Thyroid gland (tissue), 4 donors: ENCODE measurements at regions not wholly inside any gene's neighbourhood (a gene's known extent, or its start where the extent isn't known, plus 50 kb on each side); places are given as distances from the start of the nearest gene placed in this dataset.

Source experiments
- DNase-seq, 2 donors: peaks; one replicate each; pipeline ENCODE4 v3.0.0-alpha.2; 2019
- H3K27ac ChIP-seq, 3 donors: fragments of 200-600 bp; sonication (generic); 1 replicate in 2 of 3; 2 replicates in 1 of 3; pipeline ENCODE4 v1.5.1; 2016 to 2019; ENCODE audit warnings: mild to moderate bottlenecking in 1 of 3, moderate library complexity in 1 of 3
- H3K27me3 ChIP-seq: fragments of 200-600 bp; sonication (generic); one replicate; pipeline ENCODE4 v1.5.1; 2019
- H3K36me3 ChIP-seq, 2 donors: fragments of 200-600 bp; sonication (generic); one replicate each; pipeline ENCODE4 v1.5.1; 2016 to 2019
- H3K4me1 ChIP-seq, 2 donors: fragments of 200-600 bp; sonication (generic); one replicate each; pipeline ENCODE4 v1.5.1; 2017 to 2019
- H3K4me3 ChIP-seq, 3 donors: fragments of 200-600 bp; sonication (generic); replicated peaks in 1 of 3; 1 replicate in 2 of 3; 2 replicates in 1 of 3; pipeline ENCODE4 v1.5.1; 2016; ENCODE audit warnings: mild to moderate bottlenecking in 1 of 3
- H3K9me3 ChIP-seq: fragments of 200-600 bp; sonication (generic); one replicate; pipeline ENCODE4 v1.5.1; 2017
- POLR2A ChIP-seq, 2 donors: fragments of 450-650 bp; IDR thresholded peaks; one replicate each; pipeline ENCODE4 v1.6.1; 2017; ENCODE audit warnings: antibody characterized with exemption in 2 of 2, mild to moderate bottlenecking in 2 of 2, moderate library complexity in 1 of 2
- WGBS, 2 donors: methylation state at CpG; one replicate each; pipeline ENCODE4 v1.1.5; 2017; 5-methylcytosine and 5-hydroxymethylcytosine counted together
- intact Hi-C: fragments of 100-400 bp; cut with DNase I; formaldehyde crosslinking; loops from one replicate; pipeline ENCODE4 v1.15.1; 2023
- TF ChIP-seq, protein P1 (sequence below), 6 experiments: fragments of 200-600 bp in 3 of 6; fragments of 450-650 bp in 3 of 6; sonication (generic) in 3 of 6; IDR thresholded peaks; one replicate each; pipeline ENCODE4 v1.5.1; 2016 to 2019; ENCODE audit warnings: antibody characterized with exemption in 6 of 6, mild to moderate bottlenecking in 2 of 6, inconsistent platforms in 1 of 6, moderate library complexity in 1 of 6

DNA sequence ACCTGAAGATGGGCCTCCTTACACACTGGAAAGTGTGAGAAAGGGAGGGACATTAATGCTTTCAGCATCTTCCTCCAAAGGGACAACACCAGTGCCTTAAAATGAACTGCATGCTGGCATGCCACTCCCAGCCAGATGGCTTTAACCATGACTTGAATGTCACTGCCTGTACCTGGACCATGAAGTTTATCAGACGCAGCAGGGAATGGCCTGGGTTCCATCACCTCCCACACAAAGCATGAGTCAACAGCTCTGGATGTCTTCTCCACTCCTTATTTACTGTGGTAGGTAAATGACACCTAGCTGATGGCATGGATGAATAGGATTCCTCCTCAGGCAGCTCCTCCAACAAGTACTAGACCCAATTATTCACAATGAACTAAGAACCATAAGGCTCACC, 645.6 kb downstream of the SOX5 start:
- no peak for DNase-seq
- no peaks in the 10 kb centered on the region for H3K36me3 ChIP-seq
- no peak overlapping the region for H3K4me3 ChIP-seq
- H3K9me3 ChIP-seq, result no peaks in the 10 kb centered on the region
- no peak overlapping the region for H3K27ac ChIP-seq
- H3K4me1 ChIP-seq, result no peaks in the 10 kb centered on the region
- no peaks in the 10 kb centered on the region for H3K27me3 ChIP-seq
- 72 to 77% methylated on average over 1 of the region's 1 CpG for WGBS, 2 donors
- intact Hi-C loops, result no loop called here
- TF ChIP-seq POLR2A (IDR thresholded peaks at IDR 0.05), result no peak
- TF ChIP-seq, protein P1, sequence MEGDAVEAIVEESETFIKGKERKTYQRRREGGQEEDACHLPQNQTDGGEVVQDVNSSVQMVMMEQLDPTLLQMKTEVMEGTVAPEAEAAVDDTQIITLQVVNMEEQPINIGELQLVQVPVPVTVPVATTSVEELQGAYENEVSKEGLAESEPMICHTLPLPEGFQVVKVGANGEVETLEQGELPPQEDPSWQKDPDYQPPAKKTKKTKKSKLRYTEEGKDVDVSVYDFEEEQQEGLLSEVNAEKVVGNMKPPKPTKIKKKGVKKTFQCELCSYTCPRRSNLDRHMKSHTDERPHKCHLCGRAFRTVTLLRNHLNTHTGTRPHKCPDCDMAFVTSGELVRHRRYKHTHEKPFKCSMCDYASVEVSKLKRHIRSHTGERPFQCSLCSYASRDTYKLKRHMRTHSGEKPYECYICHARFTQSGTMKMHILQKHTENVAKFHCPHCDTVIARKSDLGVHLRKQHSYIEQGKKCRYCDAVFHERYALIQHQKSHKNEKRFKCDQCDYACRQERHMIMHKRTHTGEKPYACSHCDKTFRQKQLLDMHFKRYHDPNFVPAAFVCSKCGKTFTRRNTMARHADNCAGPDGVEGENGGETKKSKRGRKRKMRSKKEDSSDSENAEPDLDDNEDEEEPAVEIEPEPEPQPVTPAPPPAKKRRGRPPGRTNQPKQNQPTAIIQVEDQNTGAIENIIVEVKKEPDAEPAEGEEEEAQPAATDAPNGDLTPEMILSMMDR (IDR thresholded peaks at IDR 0.05), result no peak

DNA sequence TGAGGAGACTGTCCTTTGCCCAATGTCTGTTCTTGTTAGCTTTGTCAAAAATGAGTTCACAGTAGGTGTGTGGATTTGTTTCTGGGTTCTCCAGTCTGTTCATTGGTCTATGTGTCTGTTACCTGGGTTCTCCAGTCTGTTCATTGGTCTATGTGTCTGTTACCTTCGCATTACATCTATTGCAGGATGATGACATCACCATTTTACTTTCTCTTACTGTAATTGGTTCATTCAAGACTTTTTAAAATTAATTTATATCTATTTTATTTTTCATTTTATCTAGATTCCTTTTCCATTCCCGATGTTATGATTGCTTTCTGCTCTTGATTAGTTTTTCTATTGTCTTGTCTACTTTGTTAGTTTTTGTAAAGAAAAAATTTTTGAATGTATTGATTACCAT, 615.5 kb downstream of the SOX5 start:
- no peaks in the 10 kb centered on the region for H3K27me3 ChIP-seq
- H3K27ac ChIP-seq, result no peak overlapping the region
- WGBS, 2 donors, result 90 to 93% methylated on average over 2 of the region's 2 CpGs
- no peaks in the 10 kb centered on the region for H3K36me3 ChIP-seq
- TF ChIP-seq, protein P1 (IDR thresholded peaks at IDR 0.05), result no peak
- TF ChIP-seq POLR2A (IDR thresholded peaks at IDR 0.05), result no peak
- no peak for DNase-seq
- intact Hi-C loops, result no loop called here
- H3K4me3 ChIP-seq, result no peak overlapping the region
- no peaks in the 10 kb centered on the region for H3K4me1 ChIP-seq
- no peaks in the 10 kb centered on the region for H3K9me3 ChIP-seq

DNA sequence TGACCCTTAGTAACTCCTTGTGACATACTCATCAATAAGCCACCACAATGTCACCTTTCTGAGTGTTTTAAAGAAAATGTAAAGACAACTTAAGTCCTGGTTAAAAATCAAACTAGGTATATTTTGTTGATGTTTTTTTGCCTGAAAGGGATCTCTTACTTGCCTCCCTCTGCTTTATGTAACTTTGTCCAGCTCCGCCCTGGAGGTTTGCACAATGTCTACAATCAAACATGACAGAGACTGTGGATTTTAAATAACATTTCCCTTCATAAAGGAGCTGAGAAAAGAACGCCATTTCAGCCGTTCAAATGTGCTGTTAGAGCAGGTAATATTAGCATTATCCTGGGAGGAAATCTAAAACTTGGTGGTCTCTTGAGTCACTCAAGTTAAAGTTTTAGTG, 613.9 kb downstream of the SOX5 start:
- DNase-seq, result no peak
- WGBS, 2 donors, result 83 to 88% methylated on average over 3 of the region's 3 CpGs
- H3K27ac ChIP-seq, result no peak overlapping the region
- H3K4me3 ChIP-seq, result no peak overlapping the region
- H3K9me3 ChIP-seq, result no peaks in the 10 kb centered on the region
- H3K27me3 ChIP-seq, result no peaks in the 10 kb centered on the region
- intact Hi-C loops, result no loop called here
- H3K4me1 ChIP-seq, result no peaks in the 10 kb centered on the region
- no peak for TF ChIP-seq POLR2A (IDR thresholded peaks at IDR 0.05)
- TF ChIP-seq, protein P1 (IDR thresholded peaks at IDR 0.05), result no peak
- H3K36me3 ChIP-seq, result no peaks in the 10 kb centered on the region

DNA sequence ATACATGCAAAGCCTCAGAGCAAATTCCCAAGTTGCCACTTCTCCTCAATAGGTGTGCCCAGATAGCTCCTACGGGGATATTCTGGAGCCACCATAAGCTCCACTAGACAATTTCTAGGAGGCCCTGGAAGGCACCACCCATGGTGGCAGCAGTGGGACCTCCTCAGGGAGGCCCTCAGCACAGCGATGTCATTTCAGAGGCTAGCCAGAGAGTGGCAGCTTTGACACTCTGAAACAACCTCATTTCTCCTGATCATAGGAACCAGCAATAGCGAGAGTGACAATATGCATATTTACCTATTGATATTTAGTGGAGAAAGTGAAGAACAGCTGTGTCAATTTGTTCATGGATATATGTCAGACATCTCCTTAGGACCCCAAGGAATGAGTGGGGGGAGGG, 612.3 kb downstream of the SOX5 start:
- DNase-seq, result no peak
- Histone ChIP-seq H3K36me3 (no peaks in the 10 kb centered on the region), H3K4me1 (no peaks in the 10 kb centered on the region), H3K27ac (no peak overlapping the region), H3K4me3 (no peak overlapping the region), H3K27me3 (no peaks in the 10 kb centered on the region), H3K9me3 (no peaks in the 10 kb centered on the region)
- intact Hi-C loops, result no loop called here
- WGBS, 2 donors, result 77 to 92% methylated on average over 3 of the region's 3 CpGs
- TF ChIP-seq, protein P1 (IDR thresholded peaks at IDR 0.05), result no peak
- no peak for TF ChIP-seq POLR2A (IDR thresholded peaks at IDR 0.05)

DNA sequence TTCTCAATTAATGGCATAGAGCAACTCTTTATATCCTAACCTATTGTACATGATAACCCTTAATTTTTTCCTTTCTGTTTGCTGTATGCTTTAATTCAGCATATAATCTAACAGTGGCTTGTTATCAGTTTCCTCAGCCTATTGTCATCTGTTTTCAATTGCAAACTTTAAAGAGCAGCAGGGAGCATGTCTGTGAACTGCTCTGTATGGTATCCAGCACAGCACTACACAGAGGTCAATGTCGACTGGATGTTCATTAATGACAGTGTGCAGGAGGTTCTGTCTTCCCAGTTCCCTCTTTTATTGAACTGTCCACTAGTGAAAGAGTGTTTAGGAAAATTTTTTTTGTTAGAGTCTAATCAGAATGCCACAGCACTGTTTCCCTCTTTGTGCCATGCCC, 609.1 kb downstream of the SOX5 start:
- Histone ChIP-seq H3K27ac (no peak overlapping the region), H3K4me1 (no peaks in the 10 kb centered on the region), H3K36me3 (no peaks in the 10 kb centered on the region), H3K27me3 (no peaks in the 10 kb centered on the region), H3K4me3 (no peak overlapping the region), H3K9me3 (no peaks in the 10 kb centered on the region)
- intact Hi-C loops, result no loop called here
- DNase-seq, result no peak
- no peak for TF ChIP-seq POLR2A (IDR thresholded peaks at IDR 0.05)
- TF ChIP-seq, protein P1 (IDR thresholded peaks at IDR 0.05), result no peak
- 45 to 55% methylated on average over 1 of the region's 1 CpG for WGBS, 2 donors
